Thyroid gland (tissue), 4 donors: ENCODE measurements at regions not wholly inside any gene's neighbourhood (a gene's known extent, or its start where the extent isn't known, plus 50 kb on each side); places are given as distances from the start of the nearest gene placed in this dataset.

Experiments
- CTCF ChIP-seq, 6 experiments: fragments of 200-600 bp in 3 of 6; fragments of 450-650 bp in 3 of 6; sonication (generic) in 3 of 6; IDR thresholded peaks; one replicate each; pipeline ENCODE4 v1.5.1; 2016 to 2019; ENCODE audit warnings: antibody characterized with exemption in 6 of 6, mild to moderate bottlenecking in 2 of 6, inconsistent platforms in 1 of 6, moderate library complexity in 1 of 6
- POLR2A ChIP-seq, 2 donors: fragments of 450-650 bp; IDR thresholded peaks; one replicate each; pipeline ENCODE4 v1.6.1; 2017; ENCODE audit warnings: antibody characterized with exemption in 2 of 2, mild to moderate bottlenecking in 2 of 2, moderate library complexity in 1 of 2

GRCh38 chr6:6705061-6705425 is 116.5 kb downstream of the LY86 start:
- TF ChIP-seq POLR2A (IDR thresholded peaks at IDR 0.05): no peak
- no peak for TF ChIP-seq CTCF (IDR thresholded peaks at IDR 0.05)
